Peyer's patch (tissue), 4 donors: ENCODE measurements at regions not wholly inside any gene's neighbourhood (a gene's known extent, or its start where the extent isn't known, plus 50 kb on each side); places are given as distances from the start of the nearest gene placed in this dataset.

ENCODE experiments used
- DNase-seq, 3 donors: peaks; one replicate each; pipeline ENCODE4 v3.0.0-alpha.2; 2017 to 2019
- H3K27ac ChIP-seq, 4 donors: fragments of 200-600 bp; sonication (generic); one replicate each; pipeline ENCODE4 v1.5.1; 2016 to 2019
- H3K27me3 ChIP-seq, 2 donors: fragments of 200-600 bp; sonication (generic); one replicate each; pipeline ENCODE4 v1.5.1; 2019
- H3K36me3 ChIP-seq, 3 donors: fragments of 200-600 bp; sonication (generic); one replicate each; pipeline ENCODE4 v1.5.1; 2016 to 2019
- H3K4me1 ChIP-seq, 4 donors: fragments of 200-600 bp; sonication (generic); one replicate each; pipeline ENCODE4 v1.5.1; 2016 to 2019
- H3K4me3 ChIP-seq, 4 donors: fragments of 200-600 bp; sonication (generic); 1 replicate in 3 of 4; 2 replicates in 1 of 4; pipeline ENCODE4 v1.5.1; 2016 to 2019; ENCODE audit warnings: mild to moderate bottlenecking in 1 of 4
- H3K9me3 ChIP-seq, 4 donors: fragments of 200-600 bp; sonication (generic); one replicate each; pipeline ENCODE4 v1.5.1; 2016 to 2019; ENCODE audit warnings: mild to moderate bottlenecking in 1 of 4
- CTCF ChIP-seq, 6 experiments: fragments of 450-650 bp in 4 of 6; fragments of 200-600 bp in 2 of 6; sonication (generic) in 1 of 6; IDR thresholded peaks; one replicate each; pipeline ENCODE4 v1.5.1; 2017 to 2019; ENCODE audit warnings: antibody characterized with exemption in 6 of 6, mild to moderate bottlenecking in 3 of 6, moderate library complexity in 1 of 6
- POLR2A ChIP-seq, 2 donors: fragments of 450-650 bp; IDR thresholded peaks; one replicate each; pipeline ENCODE4 v1.5.1; 2017; ENCODE audit warnings: antibody characterized with exemption in 2 of 2, mild to moderate bottlenecking in 2 of 2, moderate library complexity in 2 of 2

DNA sequence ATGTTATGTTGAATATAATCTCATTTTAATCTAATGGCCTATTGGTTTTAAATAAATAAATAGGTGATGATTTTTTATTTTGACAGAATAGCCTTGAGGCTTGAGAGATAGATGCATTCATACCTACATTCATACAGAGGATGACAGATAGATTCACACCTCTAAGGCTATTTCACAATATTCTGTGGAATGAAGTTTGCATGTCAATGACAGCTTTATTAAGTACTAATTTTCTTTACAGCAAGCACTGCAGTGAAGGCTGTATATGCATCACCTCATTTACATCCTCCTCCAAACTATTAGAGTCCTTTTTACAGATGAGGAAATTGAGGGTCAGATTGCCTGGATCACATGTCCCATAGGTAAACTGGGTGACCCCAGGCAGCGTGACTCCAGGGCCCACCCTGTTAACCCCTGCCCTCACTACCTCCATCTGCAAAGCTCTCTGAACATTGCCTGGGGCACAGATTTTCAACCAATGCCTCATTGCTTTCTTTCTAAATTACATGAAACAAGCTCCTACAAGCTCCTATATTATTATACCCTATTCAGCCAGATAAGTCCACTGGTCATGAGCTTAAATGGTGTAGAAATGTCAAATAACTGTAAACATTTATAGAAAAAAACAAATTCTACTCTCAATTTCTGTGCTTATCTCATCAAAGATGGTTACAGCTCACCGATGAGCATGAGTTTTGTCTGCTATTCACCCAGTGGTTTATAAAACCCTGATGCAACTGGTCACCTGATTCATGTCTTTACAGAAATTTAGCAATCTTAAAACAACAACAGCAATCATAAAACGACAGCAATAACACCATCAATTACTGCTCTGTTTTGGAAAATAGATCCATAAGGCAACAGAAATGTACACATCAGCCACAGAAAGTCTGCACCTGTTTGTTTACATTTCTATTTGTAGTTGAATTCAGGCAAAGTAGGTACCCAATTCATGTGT is 338.0 kb downstream of the NSG2 start:
- Histone ChIP-seq H3K4me3 (no peak overlapping the region), H3K27ac (no peak overlapping the region), H3K4me1 (no peaks in the 10 kb centered on the region), H3K27me3 (no peaks in the 10 kb centered on the region), H3K9me3 (no peaks in the 10 kb centered on the region), H3K36me3 (no peaks in the 10 kb centered on the region)
- no peak for TF ChIP-seq CTCF (IDR thresholded peaks at IDR 0.05)
- TF ChIP-seq POLR2A (IDR thresholded peaks at IDR 0.05), result no peak
- DNase-seq, result no peak

GRCh38 chr5:174384509-174384947 is 339.0 kb downstream of the NSG2 start:
- no peak for TF ChIP-seq CTCF (IDR thresholded peaks at IDR 0.05)
- TF ChIP-seq POLR2A (IDR thresholded peaks at IDR 0.05), result no peak
- DNase-seq, result no peak
- H3K36me3 ChIP-seq, result no peaks in the 10 kb centered on the region
- H3K4me3 ChIP-seq, result no peak overlapping the region
- no peak overlapping the region for H3K27ac ChIP-seq
- no peaks in the 10 kb centered on the region for H3K27me3 ChIP-seq
- H3K9me3 ChIP-seq, result no peaks in the 10 kb centered on the region
- H3K4me1 ChIP-seq, result no peaks in the 10 kb centered on the region

DNA sequence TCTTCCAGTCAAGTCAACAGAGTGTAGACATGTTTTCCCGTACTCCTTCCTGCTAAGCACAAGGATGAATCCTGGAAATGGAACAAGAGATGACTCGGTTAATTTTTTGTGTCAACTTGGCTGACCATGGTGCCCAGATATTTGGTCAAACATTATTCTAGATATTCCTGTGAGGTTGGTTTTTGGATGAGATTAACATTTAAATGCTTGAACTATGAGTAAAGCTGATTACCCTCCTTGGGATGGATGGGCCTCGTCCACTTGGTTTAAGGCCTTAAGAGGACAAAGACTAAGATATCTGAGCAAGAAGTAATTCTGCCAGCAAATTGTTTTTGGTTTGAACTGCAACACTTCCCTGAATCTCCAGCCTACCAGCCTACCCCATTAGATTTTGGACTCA is 338.1 kb upstream of the MSX2 start:
- Histone ChIP-seq H3K36me3 (no peaks in the 10 kb centered on the region), H3K27ac (no peak overlapping the region), H3K4me3 (no peak overlapping the region), H3K27me3 (no peaks in the 10 kb centered on the region), H3K9me3 (no peaks in the 10 kb centered on the region), H3K4me1 (no peaks in the 10 kb centered on the region)
- no peak for TF ChIP-seq CTCF (IDR thresholded peaks at IDR 0.05)
- TF ChIP-seq POLR2A (IDR thresholded peaks at IDR 0.05), result no peak
- no peak for DNase-seq

- no peak for DNase-seq
- Histone ChIP-seq H3K36me3 (no peaks in the 10 kb centered on the region), H3K27ac (no peak overlapping the region), H3K9me3 (no peaks in the 10 kb centered on the region), H3K27me3 (no peaks in the 10 kb centered on the region), H3K4me3 (no peak overlapping the region), H3K4me1 (no peaks in the 10 kb centered on the region)
- TF ChIP-seq CTCF (IDR thresholded peaks at IDR 0.05) (no peak), POLR2A (IDR thresholded peaks at IDR 0.05) (no peak)
Observed at GRCh38 chr5:174386846-174387245, 337.5 kb upstream of the MSX2 start.

- TF ChIP-seq POLR2A (IDR thresholded peaks at IDR 0.05) (no peak), CTCF (IDR thresholded peaks at IDR 0.05) (no peak)
- no peaks in the 10 kb centered on the region for H3K27me3 ChIP-seq
- no peaks in the 10 kb centered on the region for H3K9me3 ChIP-seq
- H3K4me1 ChIP-seq, result no peaks in the 10 kb centered on the region
- H3K27ac ChIP-seq, result no peak overlapping the region
- no peak for DNase-seq
- H3K36me3 ChIP-seq, result no peaks in the 10 kb centered on the region
- no peak overlapping the region for H3K4me3 ChIP-seq
Observed at GRCh38 chr5:174387448-174387847, 336.9 kb upstream of the MSX2 start.
